NCI-H2227 (cell line): ENCODE measurements at regions not wholly inside any gene's neighbourhood (a gene's known extent, or its start where the extent isn't known, plus 50 kb on each side); places are given as distances from the start of the nearest gene placed in this dataset.
"Not testable (repeated sequence)": the region's sequence is repeated elsewhere in the genome, so short reads cannot be mapped to it uniquely, and the experiment has no call there.

Experiments used
- DNase-seq: peaks from one replicate; lab custom pipeline; 2025; ENCODE audit not compliant: unreplicated experiment; lab: John Stamatoyannopoulos, UW

- DNase-seq: no peak
Observed at GRCh38 chrX:63581906-63582305, 203.1 kb downstream of the ARHGEF9 start.

DNA sequence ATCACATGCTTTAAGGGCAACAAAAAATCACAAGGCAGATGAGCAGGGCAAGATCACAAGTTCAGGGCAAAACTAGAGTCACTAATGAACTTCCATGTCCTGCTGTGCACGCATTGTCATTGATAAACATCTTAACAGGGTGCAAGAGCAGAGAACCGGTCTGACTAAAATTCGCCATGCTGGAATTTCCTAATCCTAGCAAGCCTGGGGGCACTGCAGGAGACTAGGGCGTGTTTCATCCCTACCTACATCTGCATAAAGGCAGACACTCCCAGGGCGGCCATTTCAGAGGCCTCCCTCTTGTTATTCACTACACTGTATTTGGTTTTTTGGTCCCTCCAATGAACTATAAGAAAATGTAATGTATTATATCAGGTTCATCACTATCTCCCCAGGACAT is 203.6 kb downstream of the ARHGEF9 start:
- no peak for DNase-seq

- no peak for DNase-seq
Observed at GRCh38 chrX:63576533-63576932, 208.5 kb downstream of the ARHGEF9 start.

DNA sequence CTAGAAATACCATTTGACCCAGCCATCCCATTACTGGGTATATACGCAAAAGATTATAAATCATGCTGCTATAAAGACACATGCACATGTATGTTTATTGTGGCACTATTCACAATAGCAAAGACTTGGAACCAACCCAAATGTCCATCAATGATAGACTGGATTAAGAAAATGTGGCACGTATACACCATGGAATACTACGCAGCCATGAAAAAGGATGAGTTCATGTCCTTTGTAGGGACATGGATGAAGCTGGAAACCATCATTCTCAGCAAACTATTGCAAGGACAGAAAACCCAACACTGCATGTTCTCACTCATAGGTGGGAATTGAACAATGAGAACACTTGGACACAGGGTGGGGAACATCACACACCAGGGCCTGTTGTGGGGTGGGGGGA is 209.3 kb downstream of the ARHGEF9 start:
- not testable (repeated sequence) for DNase-seq

- DNase-seq: no peak
Observed at GRCh38 chrX:63566856-63567255, 215.7 kb upstream of the SPIN4 start.

DNA sequence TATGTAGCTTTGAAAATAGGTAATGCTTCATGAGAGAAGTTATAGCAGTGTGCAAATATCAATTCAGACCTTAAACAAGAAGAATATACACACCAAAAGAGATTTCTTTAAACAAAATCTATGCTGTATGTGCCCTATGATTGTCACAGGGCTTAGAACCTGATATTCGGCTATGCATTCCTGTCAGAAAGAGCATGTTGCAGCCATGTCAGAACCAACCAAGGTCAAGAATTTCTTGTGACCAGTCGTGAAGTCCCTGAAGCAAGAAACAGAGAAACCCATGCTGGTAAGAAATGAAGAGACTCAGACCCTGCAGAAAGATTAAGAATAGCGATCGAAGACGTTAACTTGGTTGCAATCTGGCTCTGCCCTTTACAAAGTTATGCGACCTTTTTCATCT is 210.3 kb upstream of the SPIN4 start:
- no peak for DNase-seq

DNA sequence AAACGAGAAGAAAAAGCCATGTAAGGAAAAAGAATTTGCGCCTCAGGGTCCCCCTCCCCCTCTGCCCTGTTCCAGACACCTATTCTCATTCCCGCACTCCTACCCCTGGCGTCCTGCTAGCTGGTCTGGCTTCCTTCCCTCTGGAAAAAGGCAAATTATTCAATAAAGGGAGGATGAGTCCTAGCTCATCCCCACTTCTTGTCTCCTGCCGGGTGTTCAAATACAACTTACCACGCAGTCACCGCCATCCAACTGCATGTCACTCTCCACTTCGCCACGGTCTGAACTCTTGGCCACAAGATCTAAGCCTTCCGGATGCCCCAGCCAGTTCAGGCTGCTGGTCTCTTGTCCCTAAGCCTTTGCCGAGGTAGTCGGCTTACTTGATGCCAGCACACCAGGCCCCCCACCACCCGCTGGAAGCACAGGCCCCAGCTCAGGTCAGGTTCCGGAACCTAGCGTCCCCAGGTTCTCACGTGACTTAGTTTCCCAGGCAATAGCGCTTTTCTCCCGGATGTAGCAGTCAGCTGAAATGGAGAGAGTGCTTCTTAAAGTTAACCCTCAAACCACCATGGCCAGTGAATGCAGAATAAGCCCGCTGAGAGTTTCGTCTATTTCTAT is 209.6 kb upstream of the SPIN4 start:
- peak; percentile 64 for DNase-seq

GRCh38 chrX:63551856-63552255 is 200.7 kb upstream of the SPIN4 start:
- no peak for DNase-seq

DNA sequence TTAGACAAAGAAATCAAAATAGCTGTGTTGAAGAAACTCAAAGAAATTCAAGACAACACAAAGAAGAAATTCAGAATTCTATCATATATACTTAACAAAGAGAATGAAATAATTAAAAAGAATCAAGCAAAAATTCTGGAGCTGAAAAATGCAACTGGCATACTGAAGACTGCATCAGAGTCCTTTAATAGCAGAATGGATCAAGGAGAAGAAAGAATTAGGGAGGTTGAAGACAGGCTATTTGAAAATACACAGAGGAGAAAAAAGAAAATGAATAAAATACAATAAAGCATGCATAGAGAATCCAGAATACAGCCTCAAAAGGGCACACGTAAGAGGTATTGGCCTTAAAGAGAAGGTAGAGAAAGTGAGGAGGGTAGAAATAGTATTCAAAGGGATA is 179.5 kb upstream of the SPIN4 start:
- no peak for DNase-seq

DNA sequence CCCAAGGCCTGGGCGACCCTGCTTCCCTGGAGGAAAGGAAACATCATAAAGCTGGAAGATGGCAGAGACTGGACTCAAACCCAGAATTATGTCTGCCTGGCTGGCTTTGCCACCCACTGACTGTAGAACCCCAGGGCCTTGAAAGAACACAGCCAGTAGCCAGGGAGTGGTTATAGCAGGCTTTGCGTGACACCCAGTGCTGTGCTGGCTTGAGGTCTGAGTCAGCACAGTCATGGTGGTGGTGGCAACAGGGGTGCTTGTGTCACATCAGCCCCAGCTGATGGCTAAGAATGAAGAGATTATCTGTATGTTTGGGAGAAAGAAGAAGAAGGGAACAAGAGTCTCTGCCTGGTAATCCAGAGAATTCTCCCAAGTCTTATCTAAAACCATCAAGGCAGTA is 178.8 kb upstream of the SPIN4 start:
- no peak for DNase-seq

- no peak for DNase-seq
Observed at GRCh38 chrX:63526863-63527262, 175.7 kb upstream of the SPIN4 start.

DNA sequence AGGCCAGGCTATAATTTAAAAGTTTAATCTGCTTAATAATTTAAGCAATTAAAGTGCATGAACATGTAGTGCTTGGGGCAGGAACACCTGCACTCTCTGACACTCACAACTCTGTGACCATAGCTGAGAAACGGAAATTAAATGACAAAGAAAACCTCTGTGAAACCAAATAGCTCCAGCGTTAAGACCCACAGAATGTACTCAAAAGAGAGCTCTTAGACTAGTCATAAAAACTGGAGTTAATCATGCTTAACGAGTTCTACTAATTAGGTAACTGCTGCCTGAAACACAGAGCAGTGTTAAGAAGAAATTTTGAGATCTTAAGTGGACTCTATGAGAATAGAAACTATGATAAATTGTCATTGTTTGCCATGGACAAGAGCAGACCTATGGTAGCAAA is 174.4 kb upstream of the SPIN4 start:
- no peak for DNase-seq

GRCh38 chrX:63519368-63519767 is 168.2 kb upstream of the SPIN4 start:
- not testable (repeated sequence) for DNase-seq

DNA sequence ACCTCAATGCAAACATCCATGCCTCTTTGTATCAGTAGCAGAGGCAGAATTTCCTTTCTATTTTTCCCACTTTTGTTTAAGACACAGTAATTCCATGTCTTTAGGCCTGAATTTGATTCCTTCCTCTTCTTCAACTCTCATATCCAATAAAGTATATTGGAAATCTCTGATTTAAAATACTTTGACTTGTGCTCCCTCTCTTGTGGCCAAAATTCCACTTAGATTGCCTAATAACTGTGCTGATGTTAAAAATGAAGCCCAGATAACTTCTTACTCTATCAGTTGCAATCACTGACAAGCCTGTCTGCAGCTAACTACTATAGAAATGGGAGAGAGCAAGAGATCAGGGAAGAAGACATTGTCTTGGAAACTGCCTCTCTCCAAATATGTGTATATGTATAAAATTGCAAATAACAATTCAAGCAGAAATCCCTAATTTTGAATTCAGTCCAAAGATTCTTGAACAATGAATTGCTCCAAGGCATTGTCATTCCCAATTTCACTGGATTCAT is 163.5 kb upstream of the SPIN4 start:
- DNase-seq: no peak

DNA sequence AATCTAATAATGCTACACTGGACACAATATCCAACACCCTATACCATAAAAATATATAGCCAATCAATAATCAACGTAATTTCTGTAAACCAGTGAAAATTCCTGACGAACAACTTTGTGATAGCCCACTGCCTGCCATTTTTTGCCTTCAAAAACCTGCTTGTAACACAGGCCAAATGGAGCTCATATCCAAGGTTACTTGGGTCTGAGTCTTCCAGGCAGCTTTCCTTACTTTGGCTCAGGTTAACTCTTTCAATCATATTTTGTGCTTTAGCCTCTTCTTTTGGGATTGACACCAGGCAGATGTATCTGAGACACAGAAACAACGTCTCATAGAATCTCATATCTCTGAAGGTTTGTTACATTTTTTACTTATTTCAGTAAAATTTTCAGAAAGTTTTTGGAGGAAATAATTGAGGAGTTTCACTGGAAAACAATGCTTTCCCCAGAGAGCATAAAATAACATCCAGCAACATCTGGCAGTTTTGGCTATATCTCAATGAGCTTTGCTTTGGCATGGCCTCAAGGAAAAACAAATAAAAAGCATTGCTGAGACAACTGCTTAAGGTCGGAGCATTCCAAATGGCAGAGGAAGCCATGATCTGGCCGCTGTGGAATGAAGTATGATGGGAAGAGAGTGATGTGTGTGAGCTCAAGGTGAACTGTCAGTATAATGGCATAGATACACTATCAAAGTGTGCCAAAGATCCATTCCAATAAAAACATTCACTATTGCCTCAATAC is 162.9 kb upstream of the SPIN4 start:
- no peak for DNase-seq

- no peak for DNase-seq
Observed at GRCh38 chrX:63511361-63511760, 160.2 kb upstream of the SPIN4 start.

DNA sequence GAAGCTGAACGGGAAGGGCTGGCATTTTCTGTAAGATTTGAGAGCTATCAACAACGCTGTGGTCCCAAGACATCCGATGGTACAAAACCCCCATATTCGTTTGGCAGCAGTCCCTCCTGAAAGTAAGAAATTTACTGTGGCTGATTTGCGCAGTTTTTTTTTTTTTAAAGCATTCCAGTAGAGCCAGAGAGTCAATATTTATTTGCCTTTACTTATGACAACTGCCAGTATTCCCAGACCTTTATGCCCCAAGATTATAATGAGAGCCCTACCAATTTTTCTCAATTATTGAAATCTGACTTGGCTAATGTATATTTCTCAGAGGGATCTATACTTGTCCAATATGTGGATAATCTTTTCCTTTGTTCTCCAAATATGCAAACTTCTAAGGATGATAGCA is 157.5 kb upstream of the SPIN4 start:
- DNase-seq: no peak

GRCh38 chrX:63506320-63506719 is 155.2 kb upstream of the SPIN4 start:
- no peak for DNase-seq

DNA sequence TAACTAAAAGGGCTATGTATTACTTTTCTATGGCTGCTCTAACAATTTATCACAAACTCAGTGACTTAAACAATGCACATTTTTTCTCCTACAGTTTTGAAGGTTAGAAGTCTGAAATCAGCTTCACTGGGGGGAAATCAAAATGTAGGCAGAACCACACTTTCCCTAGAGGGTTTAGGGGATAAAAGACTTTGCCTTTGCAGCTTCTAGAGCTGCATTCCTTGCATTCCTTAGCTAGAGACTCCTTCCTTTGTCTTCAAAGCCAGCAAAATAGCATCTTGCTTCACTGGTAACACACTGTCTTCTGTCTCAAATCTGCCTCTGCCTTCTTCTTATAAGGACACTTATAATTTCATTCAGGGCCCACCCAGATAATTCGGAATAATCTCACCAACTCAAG is 152.4 kb upstream of the SPIN4 start:
- DNase-seq: no peak

DNA sequence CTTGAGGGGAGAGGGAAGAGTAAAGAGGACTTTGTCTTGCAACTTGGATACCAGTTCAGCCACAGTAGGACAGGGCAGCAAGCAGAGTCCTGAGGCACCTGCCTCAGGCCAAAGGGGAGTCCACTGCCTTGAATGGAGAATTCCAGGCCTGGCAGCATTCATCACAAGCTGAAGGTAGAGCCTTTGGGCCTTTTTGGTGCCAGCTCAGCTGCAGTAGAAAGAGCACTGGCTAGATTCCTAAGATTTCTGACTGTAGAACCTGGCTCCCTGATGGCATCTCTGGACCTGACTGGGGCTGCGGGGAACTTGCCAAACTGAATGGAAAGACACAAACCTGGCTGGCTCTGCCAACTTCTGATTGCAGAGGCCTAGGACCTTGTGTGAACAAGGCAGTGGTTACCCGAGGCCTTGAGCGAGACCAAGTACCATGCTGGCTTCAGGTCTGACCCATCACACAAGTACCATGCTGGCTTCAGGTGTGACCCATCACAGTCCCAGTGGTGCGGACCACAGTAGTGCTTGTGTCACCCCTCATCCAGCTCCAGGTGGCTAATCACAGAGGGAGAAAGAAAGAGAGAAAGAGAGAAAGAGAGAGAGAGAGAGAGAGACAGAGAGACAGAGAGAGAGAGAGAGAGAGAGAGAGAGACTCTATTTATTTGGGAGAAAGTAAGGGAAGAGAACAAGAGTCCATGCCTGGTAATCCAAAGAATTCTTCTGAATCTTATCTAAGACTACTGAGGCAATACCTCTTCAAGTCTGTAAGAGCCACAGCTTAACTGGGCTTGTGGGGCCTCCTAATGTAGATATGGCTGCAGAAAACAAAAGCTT is 137.6 kb upstream of the SPIN4 start:
- DNase-seq: no peak

DNA sequence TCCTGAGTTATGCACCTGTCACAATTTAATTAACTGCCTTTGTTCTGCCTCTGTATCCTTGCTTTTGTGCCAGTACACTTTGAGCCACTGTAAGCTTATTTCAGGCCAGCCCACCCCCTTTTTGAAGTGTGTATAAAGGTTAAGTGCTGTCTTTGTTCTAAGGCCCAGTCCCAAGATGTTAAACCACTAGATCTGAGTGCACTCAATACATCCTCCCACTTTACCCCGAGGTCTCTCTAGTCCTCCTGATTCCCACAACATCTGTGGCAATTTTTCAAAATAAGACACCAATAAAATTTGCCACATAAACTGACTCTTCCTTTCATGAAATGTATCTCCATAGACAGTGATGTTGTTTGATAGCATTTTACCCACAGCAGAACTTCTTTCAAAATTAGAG is 124.1 kb upstream of the SPIN4 start:
- DNase-seq: no peak

DNA sequence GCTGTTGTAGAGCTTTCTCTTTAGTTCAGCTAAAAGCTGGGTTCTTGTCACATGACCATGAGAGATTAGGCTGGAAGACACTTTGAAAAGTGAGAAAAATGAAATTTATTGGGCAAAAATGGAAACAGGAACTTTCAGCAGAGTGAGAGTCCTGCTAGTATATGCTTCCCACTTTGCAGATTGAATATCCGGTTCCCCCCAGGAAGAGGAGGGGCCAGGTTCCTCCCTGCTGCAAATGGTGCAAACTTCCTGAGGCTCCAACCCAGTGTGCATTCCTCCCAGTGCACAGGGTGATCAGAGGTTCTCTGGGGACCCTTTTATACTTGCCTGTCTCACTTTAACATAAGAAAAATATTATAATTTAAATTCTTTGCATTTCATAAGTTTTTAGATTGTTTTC is 119.9 kb upstream of the SPIN4 start:
- no peak for DNase-seq
